ENCODE measurements at regions not wholly inside any gene's neighbourhood (a gene's known extent, or its start where the extent isn't known, plus 50 kb on each side); places are given as distances from the start of the nearest gene placed in this dataset.
"Not testable (repeated sequence)": the region's sequence is repeated elsewhere in the genome, so short reads cannot be mapped to it uniquely, and the experiment has no call there.

GRCh38 chr4:100889898-100890297 lies 372.1 kb upstream of the EMCN start:
- H3K4me1 Mint-ChIP-seq (ENCODE audit: low read depth) = peaks cover 2% of the 10 kb centered on the region
- no peak overlapping the region for H3K4me3 Mint-ChIP-seq
- peaks cover 25% of the 10 kb centered on the region for H3K27me3 Mint-ChIP-seq (ENCODE audit: low read depth)
- no peak overlapping the region for H3K27ac Mint-ChIP-seq
- peaks cover 24% of the 10 kb centered on the region for H3K9me3 Mint-ChIP-seq
- peaks cover 1% of the 10 kb centered on the region for H3K36me3 Mint-ChIP-seq (ENCODE audit: low read depth)

GRCh38 chr4:100889401-100889800 lies 371.6 kb upstream of the EMCN start:
- peaks cover 1% of the 10 kb centered on the region for H3K36me3 Mint-ChIP-seq (ENCODE audit: low read depth)
- H3K27ac Mint-ChIP-seq = no peak overlapping the region
- H3K9me3 Mint-ChIP-seq = peaks cover 24% of the 10 kb centered on the region
- peaks cover 29% of the 10 kb centered on the region for H3K27me3 Mint-ChIP-seq (ENCODE audit: low read depth)
- no peak overlapping the region for H3K4me3 Mint-ChIP-seq
- H3K4me1 Mint-ChIP-seq (ENCODE audit: low read depth) = no peaks in the 10 kb centered on the region

DNA sequence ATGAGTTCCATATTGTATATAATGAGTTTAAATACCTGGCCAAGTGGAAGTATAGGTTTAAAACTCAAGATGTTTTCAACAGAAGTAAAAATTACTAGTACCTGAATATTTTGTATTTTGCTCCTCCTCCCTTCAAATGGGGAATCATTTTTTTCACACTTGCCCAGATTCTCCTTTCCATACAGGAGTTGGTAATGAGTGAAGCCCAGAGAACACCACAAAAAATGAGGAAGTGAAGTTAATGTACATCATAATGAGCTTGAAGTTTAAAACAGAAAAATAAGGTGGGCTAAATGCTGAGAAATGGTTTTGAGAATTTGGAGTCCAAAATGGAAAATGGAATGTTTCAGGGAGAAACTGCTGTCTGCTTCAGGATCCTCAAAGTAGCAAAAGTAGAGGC lies 364.8 kb upstream of the EMCN start:
- H3K27ac Mint-ChIP-seq = no peak overlapping the region
- no peaks in the 10 kb centered on the region for H3K4me1 Mint-ChIP-seq (ENCODE audit: low read depth)
- no peak overlapping the region for H3K4me3 Mint-ChIP-seq
- H3K27me3 Mint-ChIP-seq (ENCODE audit: low read depth) = peaks cover 34% of the 10 kb centered on the region
- peaks cover 17% of the 10 kb centered on the region for H3K9me3 Mint-ChIP-seq
- no peaks in the 10 kb centered on the region for H3K36me3 Mint-ChIP-seq (ENCODE audit: low read depth)

DNA sequence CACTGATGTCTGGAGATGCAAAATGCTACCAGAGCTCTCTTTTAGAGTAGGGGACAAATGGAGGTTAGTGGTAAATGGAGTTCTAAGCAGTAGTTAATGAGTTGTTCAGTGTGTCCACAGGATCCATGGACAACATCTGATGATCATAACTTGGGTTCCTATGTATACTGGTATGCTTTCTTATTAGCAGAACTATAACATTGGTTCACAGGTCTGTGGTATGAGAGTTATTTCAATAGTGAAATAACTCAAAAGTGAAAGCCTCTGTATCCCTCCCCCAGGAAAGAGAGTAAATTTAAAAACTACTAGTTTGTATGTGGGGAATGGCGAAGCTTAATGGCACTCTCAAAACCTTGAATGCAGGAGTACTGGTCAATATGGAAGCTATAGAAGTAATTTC lies 363.5 kb upstream of the EMCN start:
- Mint-ChIP-seq H3K27ac (no peak overlapping the region), H3K4me1 (ENCODE audit: low read depth) (no peaks in the 10 kb centered on the region), H3K4me3 (no peak overlapping the region), H3K9me3 (peaks cover 8% of the 10 kb centered on the region), H3K36me3 (ENCODE audit: low read depth) (no peaks in the 10 kb centered on the region), H3K27me3 (ENCODE audit: low read depth) (peaks cover 22% of the 10 kb centered on the region)

- Mint-ChIP-seq H3K27me3 (ENCODE audit: low read depth) (peaks cover 16% of the 10 kb centered on the region), H3K36me3 (ENCODE audit: low read depth) (no peaks in the 10 kb centered on the region), H3K4me3 (no peak overlapping the region), H3K9me3 (peaks cover 5% of the 10 kb centered on the region), H3K27ac (no peak overlapping the region), H3K4me1 (ENCODE audit: low read depth) (no peaks in the 10 kb centered on the region)
Measured at GRCh38 chr4:100880011-100880410, 362.2 kb upstream of the EMCN start.

DNA sequence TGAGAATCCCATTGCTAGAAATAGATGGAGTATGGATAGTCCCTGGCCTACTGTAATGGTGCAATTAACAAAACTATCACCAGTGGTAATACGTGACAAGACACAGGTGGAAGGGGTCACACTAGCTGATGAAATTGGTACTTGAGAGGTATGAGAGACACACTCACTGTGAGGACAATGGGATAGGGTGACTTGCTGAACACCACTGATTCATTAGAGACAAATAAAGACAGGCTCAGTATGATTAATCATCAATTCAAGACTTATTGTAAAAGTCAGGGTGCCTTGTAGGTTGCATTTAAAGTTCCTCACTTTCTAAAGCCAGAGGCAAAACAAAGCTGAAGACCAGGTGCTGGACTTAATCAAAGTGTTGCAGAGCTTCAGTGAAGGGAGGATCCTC lies 361.6 kb upstream of the EMCN start:
- H3K4me1 Mint-ChIP-seq (ENCODE audit: low read depth) = no peaks in the 10 kb centered on the region
- peaks cover 5% of the 10 kb centered on the region for H3K9me3 Mint-ChIP-seq
- no peak overlapping the region for H3K4me3 Mint-ChIP-seq
- H3K36me3 Mint-ChIP-seq (ENCODE audit: low read depth) = no peaks in the 10 kb centered on the region
- no peak overlapping the region for H3K27ac Mint-ChIP-seq
- H3K27me3 Mint-ChIP-seq (ENCODE audit: low read depth) = peaks cover 13% of the 10 kb centered on the region

DNA sequence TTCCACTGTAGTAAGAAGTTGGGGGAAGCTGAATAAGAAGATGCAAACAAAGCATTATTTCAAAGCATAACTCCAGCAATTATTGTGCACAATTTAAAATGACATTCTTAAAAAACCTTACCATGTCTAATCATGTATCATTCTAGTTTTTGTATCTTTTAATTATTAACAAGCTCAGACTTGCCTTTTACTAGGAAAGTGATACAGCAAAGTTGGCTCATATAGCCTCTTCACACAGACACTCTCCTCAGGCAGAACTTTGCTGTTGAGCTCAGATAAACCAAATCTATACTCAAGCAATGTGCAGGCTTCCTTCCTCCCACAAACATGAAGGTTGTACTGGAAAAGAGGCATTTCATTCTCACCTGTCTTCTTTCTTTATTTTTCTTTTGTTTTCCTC lies 358.7 kb upstream of the EMCN start:
- H3K27ac Mint-ChIP-seq = no peak overlapping the region
- H3K27me3 Mint-ChIP-seq (ENCODE audit: low read depth) = peaks cover 9% of the 10 kb centered on the region
- peaks cover 5% of the 10 kb centered on the region for H3K9me3 Mint-ChIP-seq
- H3K36me3 Mint-ChIP-seq (ENCODE audit: low read depth) = no peaks in the 10 kb centered on the region
- no peak overlapping the region for H3K4me3 Mint-ChIP-seq
- H3K4me1 Mint-ChIP-seq (ENCODE audit: low read depth) = no peaks in the 10 kb centered on the region

GRCh38 chr4:100875296-100876068 lies 357.7 kb upstream of the EMCN start:
- no peak overlapping the region for H3K27ac Mint-ChIP-seq
- peaks cover 5% of the 10 kb centered on the region for H3K9me3 Mint-ChIP-seq
- peaks cover 13% of the 10 kb centered on the region for H3K27me3 Mint-ChIP-seq (ENCODE audit: low read depth)
- no peaks in the 10 kb centered on the region for H3K36me3 Mint-ChIP-seq (ENCODE audit: low read depth)
- no peak overlapping the region for H3K4me3 Mint-ChIP-seq
- no peaks in the 10 kb centered on the region for H3K4me1 Mint-ChIP-seq (ENCODE audit: low read depth)

DNA sequence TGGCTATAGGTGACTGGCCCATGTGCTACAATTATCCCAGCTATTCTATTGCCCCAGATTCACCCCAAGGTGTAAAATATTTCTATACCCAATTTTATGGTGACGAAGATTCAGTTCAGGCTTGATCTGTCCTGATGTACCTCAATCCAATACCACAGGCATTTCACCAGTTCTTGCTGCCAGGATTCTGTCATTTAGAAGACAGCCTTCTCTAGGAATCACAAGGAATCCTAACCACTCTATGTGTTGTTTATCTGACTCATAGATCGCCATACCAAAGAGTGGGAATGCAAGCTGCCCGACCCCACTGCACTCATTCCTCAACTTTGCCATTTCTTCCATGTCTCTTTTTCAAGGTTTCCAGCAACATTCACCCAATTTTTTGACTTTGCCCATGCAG lies 355.0 kb upstream of the EMCN start:
- Mint-ChIP-seq H3K4me1 (ENCODE audit: low read depth) (no peaks in the 10 kb centered on the region), H3K4me3 (no peak overlapping the region), H3K36me3 (ENCODE audit: low read depth) (no peaks in the 10 kb centered on the region), H3K27ac (no peak overlapping the region), H3K27me3 (ENCODE audit: low read depth) (peaks cover 7% of the 10 kb centered on the region), H3K9me3 (no peaks in the 10 kb centered on the region)

DNA sequence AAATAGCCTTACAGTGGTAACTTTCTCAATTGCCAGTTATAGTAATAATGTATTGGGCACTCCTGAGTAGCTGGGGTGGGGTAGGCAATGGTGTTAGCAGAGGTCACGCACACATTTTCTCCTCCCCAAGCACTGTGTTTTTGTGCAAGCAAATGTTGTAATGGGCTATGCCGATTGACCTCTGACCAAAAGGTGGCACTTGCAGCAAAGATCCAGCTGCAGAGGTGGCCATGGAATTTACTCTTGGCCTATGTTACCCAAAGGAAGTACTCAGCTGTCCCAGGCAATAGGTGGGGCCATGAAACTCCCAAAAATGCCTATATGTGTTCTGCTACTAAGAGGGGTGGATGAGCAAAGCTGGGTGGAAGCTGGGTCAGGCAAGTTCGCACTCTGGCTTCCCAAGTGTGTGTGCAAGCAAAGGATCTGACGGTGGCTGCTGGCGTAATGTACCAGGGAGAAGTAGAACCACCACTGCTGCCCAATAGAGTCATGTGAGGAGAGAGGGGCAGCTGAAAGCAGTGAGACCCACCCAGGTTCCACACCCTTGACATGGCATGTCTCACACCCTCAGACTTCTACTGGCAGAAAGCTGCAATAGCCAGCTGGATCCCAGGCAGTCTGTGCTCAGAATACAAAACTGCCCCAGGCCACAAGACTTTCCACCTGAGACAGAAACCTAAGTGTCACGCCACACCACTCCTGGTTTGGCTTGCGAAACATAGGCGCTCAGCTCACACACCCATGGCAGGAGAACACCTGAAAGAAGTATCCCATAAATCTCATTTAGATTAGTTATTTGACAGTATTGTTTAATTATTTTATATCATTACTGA lies 353.3 kb upstream of the EMCN start:
- Mint-ChIP-seq H3K9me3 (peaks cover 6% of the 10 kb centered on the region), H3K27ac (no peak overlapping the region), H3K36me3 (ENCODE audit: low read depth) (no peaks in the 10 kb centered on the region), H3K4me1 (ENCODE audit: low read depth) (no peaks in the 10 kb centered on the region), H3K27me3 (ENCODE audit: low read depth) (peaks cover 13% of the 10 kb centered on the region), H3K4me3 (no peak overlapping the region)

- Mint-ChIP-seq H3K4me3 (no peak overlapping the region), H3K9me3 (peaks cover 15% of the 10 kb centered on the region)
Measured at GRCh38 chr4:100869276-100869675, 351.5 kb upstream of the EMCN start.

DNA sequence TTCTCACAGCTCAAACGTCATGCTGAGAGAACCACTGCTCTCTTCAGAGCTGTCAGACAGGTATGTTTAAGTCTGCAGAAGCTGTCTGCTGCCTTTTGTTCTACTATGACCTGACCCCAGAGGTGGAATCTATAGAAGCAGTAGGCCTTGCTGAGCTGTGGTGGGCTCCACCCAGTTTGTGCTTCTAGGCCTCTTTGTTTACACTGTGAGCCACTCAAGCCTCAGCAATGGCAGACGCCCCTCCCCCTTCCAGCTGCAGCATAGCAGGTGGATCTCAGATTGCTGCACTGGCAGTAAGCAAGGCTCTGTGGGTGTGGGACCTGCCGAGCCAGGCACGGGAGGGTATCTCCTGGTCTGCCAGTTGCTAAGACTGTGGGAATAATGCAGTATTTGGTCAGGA lies 350.5 kb upstream of the EMCN start:
- not testable (repeated sequence) for H3K27ac Mint-ChIP-seq; H3K36me3 Mint-ChIP-seq (ENCODE audit: low read depth); H3K4me3 Mint-ChIP-seq; H3K4me1 Mint-ChIP-seq (ENCODE audit: low read depth)
- Mint-ChIP-seq H3K27me3 (ENCODE audit: low read depth) (peaks cover 27% of the 10 kb centered on the region), H3K9me3 (peaks cover 15% of the 10 kb centered on the region)

More at GRCh38 chr4:100869276-100869675, 351.5 kb upstream of the EMCN start:
- peaks cover 26% of the 10 kb centered on the region for H3K27me3 Mint-ChIP-seq (ENCODE audit: low read depth)
- no peak overlapping the region for H3K27ac Mint-ChIP-seq
- no peaks in the 10 kb centered on the region for H3K4me1 Mint-ChIP-seq (ENCODE audit: low read depth)
- no peaks in the 10 kb centered on the region for H3K36me3 Mint-ChIP-seq (ENCODE audit: low read depth)

DNA sequence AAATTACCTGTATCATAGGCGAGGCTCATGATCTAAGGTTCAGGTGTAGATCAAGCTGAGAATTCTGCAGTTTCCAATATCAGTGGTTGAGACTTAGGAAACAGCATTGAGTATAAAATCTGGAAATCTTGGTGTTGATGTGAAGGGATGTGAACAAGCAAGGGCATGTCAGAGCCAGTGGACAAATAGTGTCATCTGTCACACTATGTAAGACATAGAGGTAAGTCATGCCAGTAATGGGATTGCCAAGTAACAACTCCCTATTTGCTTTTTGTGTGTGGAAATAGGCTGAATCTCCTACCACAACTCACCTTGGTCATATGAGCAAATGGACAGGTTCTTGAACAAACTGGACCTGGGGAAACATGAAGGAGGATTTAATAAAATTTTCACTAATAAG lies 334.5 kb upstream of the EMCN start:
- H3K27me3 Mint-ChIP-seq (ENCODE audit: low read depth) = peaks cover 5% of the 10 kb centered on the region
- H3K4me3 Mint-ChIP-seq = no peak overlapping the region
- H3K4me1 Mint-ChIP-seq (ENCODE audit: low read depth) = peaks cover 2% of the 10 kb centered on the region
- peaks cover 4% of the 10 kb centered on the region for H3K9me3 Mint-ChIP-seq
- H3K27ac Mint-ChIP-seq = no peak overlapping the region
- no peaks in the 10 kb centered on the region for H3K36me3 Mint-ChIP-seq (ENCODE audit: low read depth)

GRCh38 chr4:100849319-100849718 lies 331.5 kb upstream of the EMCN start:
- no peak overlapping the region for H3K4me3 Mint-ChIP-seq
- peaks cover 2% of the 10 kb centered on the region for H3K4me1 Mint-ChIP-seq (ENCODE audit: low read depth)
- no peaks in the 10 kb centered on the region for H3K27me3 Mint-ChIP-seq (ENCODE audit: low read depth)
- peaks cover 4% of the 10 kb centered on the region for H3K9me3 Mint-ChIP-seq
- H3K27ac Mint-ChIP-seq = no peak overlapping the region
- H3K36me3 Mint-ChIP-seq (ENCODE audit: low read depth) = no peaks in the 10 kb centered on the region

DNA sequence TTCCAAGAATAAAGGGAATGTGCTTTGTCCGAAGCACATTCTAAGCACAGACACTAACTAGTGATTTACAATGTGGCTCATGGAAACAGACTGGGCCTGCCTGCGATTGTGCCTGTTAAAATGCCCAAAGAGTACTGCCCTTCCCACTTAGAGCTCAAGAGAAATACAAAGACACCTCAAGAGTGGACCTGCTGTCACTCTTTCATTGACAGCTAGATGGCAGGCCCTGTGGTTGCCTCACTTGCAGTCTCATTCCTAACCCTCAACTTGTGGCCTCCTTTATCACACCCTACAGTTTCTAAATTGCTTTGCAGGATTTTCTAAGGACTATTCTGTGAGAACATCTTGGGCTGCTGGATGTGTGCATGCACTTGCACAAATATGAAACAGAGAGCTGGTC lies 331.0 kb upstream of the EMCN start:
- H3K27ac Mint-ChIP-seq = no peak overlapping the region
- H3K36me3 Mint-ChIP-seq (ENCODE audit: low read depth) = no peaks in the 10 kb centered on the region
- peaks cover 4% of the 10 kb centered on the region for H3K9me3 Mint-ChIP-seq
- H3K27me3 Mint-ChIP-seq (ENCODE audit: low read depth) = no peaks in the 10 kb centered on the region
- no peak overlapping the region for H3K4me3 Mint-ChIP-seq
- H3K4me1 Mint-ChIP-seq (ENCODE audit: low read depth) = peaks cover 2% of the 10 kb centered on the region
